ENCODE measurements at regions not wholly inside any gene's neighbourhood (a gene's known extent, or its start where the extent isn't known, plus 50 kb on each side); places are given as distances from the start of the nearest gene placed in this dataset.

GRCh38 chr14:82710267-82710841, 1176.7 kb upstream of the SEL1L start:
- peak in 2 of 3 experiments; percentile 22 to 31 for TF ChIP-seq CTCF (IDR thresholded peaks at IDR 0.05)
- TF ChIP-seq POLR2AphosphoS5 (IDR thresholded peaks at IDR 0.05; ENCODE audit: insufficient read depth in 1 of 2, low read depth in 1 of 2): no peak
- Histone ChIP-seq H3K4me1 (no peaks in the 10 kb centered on the region), H3K9me3 (no peaks in the 10 kb centered on the region), H3K36me3 (no peaks in the 10 kb centered on the region), H3K27ac (no peak overlapping the region), H3K4me3 (no peak overlapping the region), H3K27me3 (no peaks in the 10 kb centered on the region)
- intact Hi-C loops (cut with DNase I): no loop called here
- no peak for DNase-seq (ENCODE audit: extremely low spot score in 2 of 2)

DNA sequence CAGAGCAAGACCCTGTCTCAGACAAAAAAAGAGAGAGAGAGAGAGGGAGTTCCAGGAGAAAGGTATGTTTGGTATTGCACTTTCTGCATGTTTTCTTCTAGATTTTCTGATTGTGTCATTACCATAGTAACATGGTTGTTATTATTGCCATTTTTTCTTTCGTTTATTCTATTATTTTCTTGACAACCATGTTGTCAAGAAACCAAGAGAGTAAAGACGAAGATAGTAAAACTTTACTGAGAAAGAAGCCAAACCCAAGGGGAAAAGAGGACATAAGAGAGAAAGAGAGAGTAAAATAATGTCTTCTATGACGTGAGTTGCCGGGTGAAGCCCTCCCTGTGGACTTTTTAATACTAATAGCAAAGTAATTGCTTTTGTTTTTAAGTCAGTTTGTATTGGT, 1186.0 kb upstream of the SEL1L start:
- TF ChIP-seq POLR2AphosphoS5 (IDR thresholded peaks at IDR 0.05; ENCODE audit: insufficient read depth in 1 of 2, low read depth in 1 of 2) (no peak), POLR2A (IDR thresholded peaks at IDR 0.05) (no peak), CTCF (IDR thresholded peaks at IDR 0.05) (no peak)
- no peak for DNase-seq (ENCODE audit: extremely low spot score in 2 of 2)
- intact Hi-C loops (cut with DNase I): no loop called here
- Histone ChIP-seq H3K9me3 (no peaks in the 10 kb centered on the region), H3K27me3 (no peaks in the 10 kb centered on the region), H3K4me3 (no peak overlapping the region), H3K27ac (no peak overlapping the region), H3K36me3 (no peaks in the 10 kb centered on the region), H3K4me1 (peaks cover 7% of the 10 kb centered on the region)

GRCh38 chr14:82720431-82720830, 1186.8 kb upstream of the SEL1L start:
- Histone ChIP-seq H3K4me3 (no peak overlapping the region), H3K27ac (no peak overlapping the region), H3K9me3 (no peaks in the 10 kb centered on the region), H3K4me1 (peaks cover 7% of the 10 kb centered on the region), H3K27me3 (no peaks in the 10 kb centered on the region), H3K36me3 (no peaks in the 10 kb centered on the region)
- intact Hi-C loops (cut with DNase I): no loop called here
- no peak for TF ChIP-seq CTCF (IDR thresholded peaks at IDR 0.05)
- TF ChIP-seq POLR2A (IDR thresholded peaks at IDR 0.05): no peak
- no peak for TF ChIP-seq POLR2AphosphoS5 (IDR thresholded peaks at IDR 0.05; ENCODE audit: insufficient read depth in 1 of 2, low read depth in 1 of 2)
- no peak for DNase-seq (ENCODE audit: extremely low spot score in 2 of 2)

DNA sequence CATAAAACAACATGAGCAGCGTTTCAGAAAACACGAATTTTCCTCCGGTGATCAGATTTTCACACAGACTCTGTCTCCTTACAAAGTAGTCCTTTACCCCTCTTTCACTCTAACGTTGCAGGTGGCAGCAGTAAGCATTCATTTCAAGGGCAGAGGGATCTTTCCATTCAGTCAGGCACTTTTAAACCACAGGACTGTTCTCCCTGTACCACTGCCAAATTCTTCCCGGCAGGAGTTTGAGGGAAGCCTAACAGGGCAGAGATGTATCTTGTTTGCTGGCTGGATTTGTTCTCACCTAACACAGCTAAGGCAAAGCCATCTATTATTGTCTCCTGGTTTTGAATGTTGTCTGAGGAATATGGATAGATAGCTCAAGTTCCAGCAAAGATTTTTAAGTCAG, 1187.3 kb upstream of the SEL1L start:
- H3K9me3 ChIP-seq: no peaks in the 10 kb centered on the region
- no peak for DNase-seq (ENCODE audit: extremely low spot score in 2 of 2)
- TF ChIP-seq POLR2AphosphoS5 (IDR thresholded peaks at IDR 0.05; ENCODE audit: insufficient read depth in 1 of 2, low read depth in 1 of 2): no peak
- H3K4me1 ChIP-seq: peaks cover 7% of the 10 kb centered on the region
- no peaks in the 10 kb centered on the region for H3K36me3 ChIP-seq
- intact Hi-C loops (cut with DNase I): no loop called here
- H3K4me3 ChIP-seq: no peak overlapping the region
- H3K27ac ChIP-seq: no peak overlapping the region
- no peaks in the 10 kb centered on the region for H3K27me3 ChIP-seq

DNA sequence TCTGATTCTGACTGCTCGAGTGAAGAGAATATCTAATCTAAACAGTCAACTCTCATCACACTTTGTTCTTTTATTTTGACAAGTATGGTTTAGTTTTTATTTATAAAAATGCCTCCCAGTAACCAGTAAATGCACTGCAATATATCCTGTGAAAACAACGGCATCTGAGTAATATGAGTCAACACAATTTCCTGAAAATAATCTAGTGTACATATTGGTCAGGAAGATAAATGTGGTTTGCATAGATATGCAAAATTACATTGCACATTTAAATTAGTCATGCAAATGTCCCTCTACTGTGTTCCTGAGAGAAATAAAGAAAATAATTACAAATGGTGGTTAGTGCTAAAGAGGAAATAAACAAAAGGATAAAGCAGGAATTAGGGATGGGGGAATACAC, 1190.7 kb upstream of the SEL1L start:
- H3K36me3 ChIP-seq: no peaks in the 10 kb centered on the region
- no peak for DNase-seq (ENCODE audit: extremely low spot score in 2 of 2)
- H3K4me3 ChIP-seq: no peak overlapping the region
- no peaks in the 10 kb centered on the region for H3K27me3 ChIP-seq
- H3K9me3 ChIP-seq: no peaks in the 10 kb centered on the region
- H3K4me1 ChIP-seq: peaks cover 7% of the 10 kb centered on the region
- intact Hi-C loops (cut with DNase I): no loop called here
- H3K27ac ChIP-seq: no peak overlapping the region
- TF ChIP-seq CTCF (IDR thresholded peaks at IDR 0.05): no peak
- no peak for TF ChIP-seq POLR2AphosphoS5 (IDR thresholded peaks at IDR 0.05; ENCODE audit: insufficient read depth in 1 of 2, low read depth in 1 of 2)
- TF ChIP-seq POLR2A (IDR thresholded peaks at IDR 0.05): no peak

Measured in vagina (tissue), 2 donors.